Erythroblast (primary cell): ENCODE measurements at regions not wholly inside any gene's neighbourhood (a gene's known extent, or its start where the extent isn't known, plus 50 kb on each side); places are given as distances from the start of the nearest gene placed in this dataset.

Experiments used
- GATA1 ChIP-seq: IDR thresholded peaks from 2 replicates; pipeline ENCODE4 v1.6.1; 2011; ENCODE audit warnings: low read depth, mild to moderate bottlenecking, control low read depth, low read length, moderate library complexity
- POLR2A ChIP-seq: IDR thresholded peaks from 2 replicates; pipeline ENCODE4 v1.6.1; 2011; ENCODE audit warnings: mild to moderate bottlenecking, low read length

DNA sequence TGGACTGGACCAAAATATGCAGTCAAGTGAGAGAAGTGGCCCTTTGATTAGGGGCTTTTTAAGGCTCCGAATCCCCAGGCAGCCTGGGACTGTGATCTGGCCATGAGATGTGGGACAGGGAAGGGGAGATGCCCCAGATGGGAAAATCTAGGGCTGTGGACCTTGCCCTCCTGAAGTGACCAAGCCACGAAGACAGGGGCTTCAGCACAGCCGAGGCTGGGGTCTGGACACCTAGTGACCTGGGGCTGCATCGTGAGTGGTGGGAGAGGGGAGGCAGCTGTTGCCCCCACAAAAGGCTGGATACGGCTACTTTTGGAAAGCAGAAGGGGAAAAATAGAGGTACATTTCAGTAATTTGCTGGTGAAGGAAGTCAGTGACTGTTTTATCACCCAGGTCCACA lies 139.5 kb upstream of the SLC24A3 start:
- TF ChIP-seq POLR2A (no peak), GATA1 (no peak)
